H1 (cell line): ENCODE measurements at regions not wholly inside any gene's neighbourhood (a gene's known extent, or its start where the extent isn't known, plus 50 kb on each side); places are given as distances from the start of the nearest gene placed in this dataset.

Experiments
- CREB1 ChIP-seq: IDR thresholded peaks from 2 replicates; pipeline ENCODE4 v1.6.1; 2012; ENCODE audit warnings: inconsistent platforms
- EZH2 ChIP-seq: fragments of 200-600 bp; sonication (generic); IDR thresholded peaks from 2 replicates; pipeline ENCODE4 v1.7.1; 2012; ENCODE audit warnings: low read depth, mild to moderate bottlenecking, moderate library complexity, low read length, inconsistent platforms; ENCODE audit not compliant: severe bottlenecking
- TF ChIP-seq, protein P1 (sequence below), 3 experiments: IDR thresholded peaks; 1 replicate in 2 of 3; 2 replicates in 1 of 3; pipeline versions ENCODE4 v1.5.1 to v1.6.1; 2011; ENCODE audit warnings: low read length in 3 of 3, mild to moderate bottlenecking in 3 of 3, inconsistent platforms in 2 of 3, low read depth in 1 of 3, moderate library complexity in 1 of 3; ENCODE audit not compliant: insufficient read depth in 1 of 3; ENCODE audit errors: control extremely low read depth in 1 of 3
- TF ChIP-seq, protein P2 (sequence below): IDR thresholded peaks from 2 replicates; pipeline ENCODE4 v1.6.1; 2011; ENCODE audit warnings: low read depth, mild to moderate bottlenecking, low read length; ENCODE audit not compliant: insufficient read depth
- TF ChIP-seq, protein P3 (sequence below): IDR thresholded peaks from 2 replicates; pipeline ENCODE4 v1.6.1; 2012; ENCODE audit warnings: low read length, inconsistent platforms

DNA sequence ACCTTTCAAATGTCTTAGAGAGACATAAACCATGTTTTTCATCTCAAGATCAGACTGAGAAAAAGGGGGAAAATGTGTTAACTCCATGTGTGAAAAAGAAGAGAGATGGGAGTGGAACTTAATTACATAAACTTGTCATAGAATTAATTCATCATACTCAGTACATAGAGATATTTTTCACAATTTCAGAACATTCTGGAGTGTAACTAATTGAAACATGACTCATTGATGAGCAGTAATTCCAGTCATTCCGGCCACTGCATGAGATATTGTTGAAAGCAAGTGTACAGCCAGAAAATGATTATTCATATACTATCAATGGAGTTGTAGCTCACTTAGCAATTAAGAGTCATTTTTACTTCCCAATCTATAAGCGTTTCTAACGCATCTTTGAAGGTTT, 739.3 kb downstream of the LTN1 start:
- TF ChIP-seq EZH2 (no peak), CREB1 (no peak)
- TF ChIP-seq, protein P1, sequence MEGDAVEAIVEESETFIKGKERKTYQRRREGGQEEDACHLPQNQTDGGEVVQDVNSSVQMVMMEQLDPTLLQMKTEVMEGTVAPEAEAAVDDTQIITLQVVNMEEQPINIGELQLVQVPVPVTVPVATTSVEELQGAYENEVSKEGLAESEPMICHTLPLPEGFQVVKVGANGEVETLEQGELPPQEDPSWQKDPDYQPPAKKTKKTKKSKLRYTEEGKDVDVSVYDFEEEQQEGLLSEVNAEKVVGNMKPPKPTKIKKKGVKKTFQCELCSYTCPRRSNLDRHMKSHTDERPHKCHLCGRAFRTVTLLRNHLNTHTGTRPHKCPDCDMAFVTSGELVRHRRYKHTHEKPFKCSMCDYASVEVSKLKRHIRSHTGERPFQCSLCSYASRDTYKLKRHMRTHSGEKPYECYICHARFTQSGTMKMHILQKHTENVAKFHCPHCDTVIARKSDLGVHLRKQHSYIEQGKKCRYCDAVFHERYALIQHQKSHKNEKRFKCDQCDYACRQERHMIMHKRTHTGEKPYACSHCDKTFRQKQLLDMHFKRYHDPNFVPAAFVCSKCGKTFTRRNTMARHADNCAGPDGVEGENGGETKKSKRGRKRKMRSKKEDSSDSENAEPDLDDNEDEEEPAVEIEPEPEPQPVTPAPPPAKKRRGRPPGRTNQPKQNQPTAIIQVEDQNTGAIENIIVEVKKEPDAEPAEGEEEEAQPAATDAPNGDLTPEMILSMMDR (IDR thresholded peaks at IDR 0.05; ENCODE audit: control extremely low read depth in 1 of 3, insufficient read depth in 1 of 3, low read depth in 1 of 3, low read length in 3 of 3) = no peak
- TF ChIP-seq, protein P2, sequence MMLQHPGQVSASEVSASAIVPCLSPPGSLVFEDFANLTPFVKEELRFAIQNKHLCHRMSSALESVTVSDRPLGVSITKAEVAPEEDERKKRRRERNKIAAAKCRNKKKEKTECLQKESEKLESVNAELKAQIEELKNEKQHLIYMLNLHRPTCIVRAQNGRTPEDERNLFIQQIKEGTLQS = no peak
- TF ChIP-seq, protein P3, sequence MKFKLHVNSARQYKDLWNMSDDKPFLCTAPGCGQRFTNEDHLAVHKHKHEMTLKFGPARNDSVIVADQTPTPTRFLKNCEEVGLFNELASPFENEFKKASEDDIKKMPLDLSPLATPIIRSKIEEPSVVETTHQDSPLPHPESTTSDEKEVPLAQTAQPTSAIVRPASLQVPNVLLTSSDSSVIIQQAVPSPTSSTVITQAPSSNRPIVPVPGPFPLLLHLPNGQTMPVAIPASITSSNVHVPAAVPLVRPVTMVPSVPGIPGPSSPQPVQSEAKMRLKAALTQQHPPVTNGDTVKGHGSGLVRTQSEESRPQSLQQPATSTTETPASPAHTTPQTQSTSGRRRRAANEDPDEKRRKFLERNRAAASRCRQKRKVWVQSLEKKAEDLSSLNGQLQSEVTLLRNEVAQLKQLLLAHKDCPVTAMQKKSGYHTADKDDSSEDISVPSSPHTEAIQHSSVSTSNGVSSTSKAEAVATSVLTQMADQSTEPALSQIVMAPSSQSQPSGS = no peak
